A549 (cell line): ENCODE measurements at regions not wholly inside any gene's neighbourhood (a gene's known extent, or its start where the extent isn't known, plus 50 kb on each side); places are given as distances from the start of the nearest gene placed in this dataset.

Experiments used
- BHLHE40 ChIP-seq: IDR thresholded peaks from 2 replicates; pipeline ENCODE4 v1.6.1; 2012; ENCODE audit warnings: low read depth, low read length, inconsistent platforms
- EP300 ChIP-seq, 2 experiments: fragments of >200 bp; sonication (Bioruptor Twin); formaldehyde crosslinking; IDR thresholded peaks; 2 replicates in 1 of 2; 3 replicates in 1 of 2; pipeline ENCODE4 v1.6.1; 2016 to 2017
- ESRRA ChIP-seq: fragments of 150-350 bp; IDR thresholded peaks from 2 replicates; pipeline ENCODE4 v1.6.1; 2014; ENCODE audit warnings: mild to moderate bottlenecking, low read length, borderline replicate concordance
- RAD21 ChIP-seq, 2 experiments: fragments of >200 bp in 1 of 2; sonication (Bioruptor Twin) in 1 of 2; formaldehyde crosslinking in 1 of 2; IDR thresholded peaks in 1 of 2; conservative IDR thresholded peaks in 1 of 2; 2 replicates in 1 of 2; 3 replicates in 1 of 2; pipeline ENCODE4 v1.6.1; 2012 to 2018; ENCODE audit warnings: inconsistent platforms in 1 of 2
- TF ChIP-seq, protein P1 (sequence below): fragments of >200 bp; sonication (Bioruptor Twin); formaldehyde crosslinking; IDR thresholded peaks from 3 replicates; pipeline ENCODE4 v1.5.1; 2016
- TF ChIP-seq, protein P2 (sequence below): IDR thresholded peaks from 2 replicates; pipeline ENCODE4 v1.6.1; 2012

DNA sequence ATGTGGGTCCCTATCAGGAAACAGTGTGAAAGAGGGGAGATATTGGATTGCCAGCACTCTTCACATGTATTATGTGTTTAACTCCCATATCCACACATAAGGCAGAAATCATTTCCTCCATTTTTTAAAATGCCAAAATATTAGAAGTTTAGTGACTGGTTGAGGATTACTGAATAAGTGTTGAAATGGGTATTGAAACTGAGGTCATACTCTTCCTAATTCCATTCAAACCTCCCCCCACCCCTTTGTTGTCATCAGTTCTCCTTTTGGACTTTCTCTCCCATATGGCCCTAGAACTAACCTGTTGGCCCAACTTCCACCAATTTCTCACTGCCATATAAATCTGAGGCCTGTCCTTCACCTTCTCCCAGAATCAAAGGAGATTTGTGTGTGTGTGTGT, 81.6 kb downstream of the EVX1 start:
- TF ChIP-seq, protein P1, sequence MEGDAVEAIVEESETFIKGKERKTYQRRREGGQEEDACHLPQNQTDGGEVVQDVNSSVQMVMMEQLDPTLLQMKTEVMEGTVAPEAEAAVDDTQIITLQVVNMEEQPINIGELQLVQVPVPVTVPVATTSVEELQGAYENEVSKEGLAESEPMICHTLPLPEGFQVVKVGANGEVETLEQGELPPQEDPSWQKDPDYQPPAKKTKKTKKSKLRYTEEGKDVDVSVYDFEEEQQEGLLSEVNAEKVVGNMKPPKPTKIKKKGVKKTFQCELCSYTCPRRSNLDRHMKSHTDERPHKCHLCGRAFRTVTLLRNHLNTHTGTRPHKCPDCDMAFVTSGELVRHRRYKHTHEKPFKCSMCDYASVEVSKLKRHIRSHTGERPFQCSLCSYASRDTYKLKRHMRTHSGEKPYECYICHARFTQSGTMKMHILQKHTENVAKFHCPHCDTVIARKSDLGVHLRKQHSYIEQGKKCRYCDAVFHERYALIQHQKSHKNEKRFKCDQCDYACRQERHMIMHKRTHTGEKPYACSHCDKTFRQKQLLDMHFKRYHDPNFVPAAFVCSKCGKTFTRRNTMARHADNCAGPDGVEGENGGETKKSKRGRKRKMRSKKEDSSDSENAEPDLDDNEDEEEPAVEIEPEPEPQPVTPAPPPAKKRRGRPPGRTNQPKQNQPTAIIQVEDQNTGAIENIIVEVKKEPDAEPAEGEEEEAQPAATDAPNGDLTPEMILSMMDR, result no peak
- TF ChIP-seq EP300 (IDR thresholded peaks at IDR 0.05), result no peak
- no peak for TF ChIP-seq ESRRA
- TF ChIP-seq, protein P2, sequence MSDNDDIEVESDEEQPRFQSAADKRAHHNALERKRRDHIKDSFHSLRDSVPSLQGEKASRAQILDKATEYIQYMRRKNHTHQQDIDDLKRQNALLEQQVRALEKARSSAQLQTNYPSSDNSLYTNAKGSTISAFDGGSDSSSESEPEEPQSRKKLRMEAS, result no peak
- TF ChIP-seq RAD21 (conservative IDR thresholded peaks at IDR 0.05 in 1 of 2, IDR thresholded peaks at IDR 0.05 in 1 of 2), result no peak
- no peak for TF ChIP-seq BHLHE40
